Activated CD4-positive, alpha-beta T cell treated with anti-CD3 and anti-CD28 coated beads for 48 hours (primary cell): ENCODE measurements at regions not wholly inside any gene's neighbourhood (a gene's known extent, or its start where the extent isn't known, plus 50 kb on each side); places are given as distances from the start of the nearest gene placed in this dataset.
"Not testable (repeated sequence)": the region's sequence is repeated elsewhere in the genome, so short reads cannot be mapped to it uniquely, and the experiment has no call there.

ENCODE experiments used
- DNase-seq: peaks from one replicate; pipeline ENCODE4 v3.0.0-alpha.2; 2020

DNA sequence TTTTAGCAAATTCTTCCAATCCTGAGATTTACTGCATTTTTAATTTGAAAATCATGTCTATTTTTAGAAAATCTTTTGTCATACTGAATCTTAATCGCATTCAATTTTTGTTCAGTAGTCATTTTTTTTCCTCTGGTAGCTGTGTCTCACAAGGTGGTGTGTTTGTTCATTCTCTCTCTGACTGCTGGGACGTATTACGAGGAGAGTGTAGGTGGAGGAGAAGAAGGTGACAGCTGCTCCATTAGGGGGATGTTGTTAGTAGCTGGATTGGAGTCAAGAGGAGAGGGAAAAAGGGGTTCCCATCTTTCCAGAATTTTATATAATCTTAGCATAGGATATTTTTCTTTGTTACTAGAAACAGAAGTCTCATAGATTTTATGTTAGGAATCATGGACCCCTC is 804.2 kb downstream of the PRIM2 start:
- DNase-seq, result not testable (repeated sequence)

DNA sequence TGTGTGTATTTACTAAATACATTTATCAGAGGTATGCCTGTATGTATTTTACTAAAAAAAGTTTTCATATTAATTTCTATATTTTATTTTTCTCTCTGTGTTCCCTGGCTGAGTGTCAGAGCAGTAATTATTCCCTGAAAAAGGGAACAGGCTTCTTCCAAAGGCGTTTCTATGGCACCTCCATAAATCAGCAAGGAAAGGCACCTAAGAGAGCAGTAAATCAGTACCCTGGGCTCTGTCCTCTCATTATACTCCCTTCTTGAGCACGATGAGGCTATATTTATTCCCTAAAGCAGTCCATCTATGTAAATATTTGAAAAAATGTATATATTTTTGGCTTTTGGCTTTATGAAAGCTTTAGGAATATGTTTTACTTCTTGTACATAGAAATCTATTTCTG is 806.3 kb downstream of the PRIM2 start:
- not testable (repeated sequence) for DNase-seq

- not testable (repeated sequence) for DNase-seq
Measured at GRCh38 chr6:58128549-58128948, 811.1 kb downstream of the PRIM2 start.

GRCh38 chr6:58129098-58129497 is 811.7 kb downstream of the PRIM2 start:
- not testable (repeated sequence) for DNase-seq

DNA sequence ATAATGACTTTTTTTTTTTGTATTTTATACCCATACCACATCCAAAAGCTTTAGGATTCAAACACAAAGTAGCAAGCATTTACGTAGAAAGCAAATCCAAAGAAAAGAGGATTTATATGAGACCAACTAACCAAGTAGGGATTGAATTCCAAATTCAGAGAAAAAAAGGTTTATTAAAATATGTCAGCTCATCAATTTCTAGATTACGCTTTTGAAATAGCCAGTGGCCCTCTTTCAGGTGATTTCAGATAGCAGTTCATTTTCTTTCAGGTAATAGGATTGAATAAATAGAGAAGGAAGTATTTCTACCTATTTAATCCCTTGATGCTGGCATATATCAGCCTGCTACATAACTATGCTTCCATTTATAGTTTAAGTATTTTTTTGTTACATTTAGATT is 822.3 kb downstream of the PRIM2 start:
- not testable (repeated sequence) for DNase-seq

GRCh38 chr6:58171025-58171424 is 853.6 kb downstream of the PRIM2 start:
- not testable (repeated sequence) for DNase-seq

GRCh38 chr6:58181557-58182065 is 864.2 kb downstream of the PRIM2 start:
- not testable (repeated sequence) for DNase-seq

GRCh38 chr6:58185300-58185699 is 867.9 kb downstream of the PRIM2 start:
- DNase-seq, result not testable (repeated sequence)

- DNase-seq, result not testable (repeated sequence)
Measured at GRCh38 chr6:58193209-58193608, 875.8 kb downstream of the PRIM2 start.

DNA sequence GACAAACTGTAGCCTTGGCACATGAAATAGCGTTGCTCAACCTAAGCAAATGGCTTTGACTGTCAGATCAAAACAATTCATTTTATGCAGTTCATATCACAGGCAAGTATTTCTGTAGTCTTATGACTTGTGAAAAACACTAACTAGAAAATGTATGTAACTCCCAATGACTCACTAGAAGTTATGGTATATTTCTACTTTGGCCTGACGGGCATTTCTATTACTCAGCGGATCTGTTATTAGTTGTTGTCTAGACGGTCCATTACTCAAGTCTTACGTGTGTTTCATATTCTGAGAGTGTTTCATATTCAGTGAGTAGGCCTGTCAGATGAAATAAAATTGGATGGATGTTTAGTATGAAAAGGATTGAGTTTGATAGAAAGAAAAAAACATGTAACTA is 880.9 kb downstream of the PRIM2 start:
- no peak for DNase-seq

DNA sequence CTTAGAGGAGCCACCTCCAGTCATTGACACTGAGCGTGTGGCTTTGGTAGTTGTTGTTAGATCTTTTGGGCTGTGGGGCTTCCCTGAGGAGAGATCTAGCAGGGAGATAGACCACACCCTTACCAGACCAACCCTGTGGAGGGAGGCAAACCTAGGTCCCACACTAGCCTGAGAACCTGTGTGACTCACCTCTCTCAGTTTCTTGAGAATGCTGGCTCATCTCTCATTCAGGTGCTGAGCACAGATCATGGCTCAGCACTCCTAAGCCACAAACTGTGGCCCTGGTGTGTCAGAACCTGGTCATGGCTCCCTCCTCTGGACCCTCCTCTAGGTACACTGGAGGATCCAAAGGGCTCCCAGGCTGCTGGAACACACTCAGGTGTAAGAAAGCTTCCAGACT is 919.7 kb downstream of the PRIM2 start:
- not testable (repeated sequence) for DNase-seq

DNA sequence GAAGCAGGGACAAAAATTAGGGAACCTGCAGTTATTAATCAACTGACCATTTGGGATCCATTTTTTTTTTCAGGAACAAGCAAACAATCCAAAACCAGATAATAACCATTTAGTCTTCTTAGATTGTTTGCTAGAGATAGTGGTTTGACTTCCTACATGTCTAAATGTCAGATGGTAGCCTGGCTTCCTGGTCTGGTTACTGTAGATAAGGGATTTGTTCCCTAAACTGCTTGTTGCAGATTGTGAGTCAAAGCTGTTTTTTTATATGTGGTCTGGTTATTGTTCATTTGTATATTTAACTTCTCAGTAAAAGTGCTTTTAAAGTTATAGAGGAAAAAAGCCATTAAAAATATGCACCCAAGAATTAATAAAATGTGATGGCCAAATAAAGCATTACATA is 921.0 kb downstream of the PRIM2 start:
- not testable (repeated sequence) for DNase-seq

DNA sequence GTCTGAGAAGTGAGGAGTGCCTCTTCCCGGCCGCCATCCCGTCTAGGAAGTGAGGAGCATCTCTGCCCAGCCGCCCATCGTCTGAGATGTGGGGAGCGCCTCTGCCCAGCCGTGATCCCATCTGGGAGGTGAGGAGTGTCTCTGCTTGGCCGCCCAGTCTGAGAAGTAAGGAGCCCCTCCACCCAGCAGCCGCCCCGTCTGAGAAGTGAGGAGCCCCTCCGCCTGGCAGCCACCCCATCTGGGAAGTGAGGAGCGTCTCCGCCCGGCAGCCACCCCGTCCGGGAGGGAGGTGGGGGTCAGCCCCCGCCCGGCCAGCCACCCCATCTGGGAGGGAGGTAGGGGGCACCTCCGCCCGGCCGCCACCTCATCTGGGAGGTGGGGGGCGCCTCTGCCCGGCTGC is 940.2 kb downstream of the PRIM2 start:
- DNase-seq, result not testable (repeated sequence)

- no peak for DNase-seq
Measured at GRCh38 chr6:58290177-58290576, 972.7 kb downstream of the PRIM2 start.

DNA sequence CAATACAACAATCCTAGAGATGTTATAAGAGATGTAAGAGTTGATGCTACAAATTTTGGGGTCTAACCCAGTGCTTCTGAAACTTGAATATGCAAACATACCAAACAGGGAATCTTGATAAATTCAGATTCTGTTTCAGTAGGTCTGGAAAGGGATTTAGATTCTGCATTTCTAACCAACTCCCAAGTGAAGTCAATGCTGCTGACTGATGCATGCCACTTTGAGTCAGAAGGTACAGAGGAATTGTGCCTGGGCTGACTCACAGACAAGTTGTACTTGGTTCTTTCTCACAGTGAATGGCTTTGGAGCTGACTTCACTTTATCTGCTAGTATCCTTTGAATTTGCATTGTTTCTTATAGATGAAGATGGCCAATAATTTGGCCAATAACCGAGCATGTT is 973.9 kb downstream of the PRIM2 start:
- not testable (repeated sequence) for DNase-seq

DNA sequence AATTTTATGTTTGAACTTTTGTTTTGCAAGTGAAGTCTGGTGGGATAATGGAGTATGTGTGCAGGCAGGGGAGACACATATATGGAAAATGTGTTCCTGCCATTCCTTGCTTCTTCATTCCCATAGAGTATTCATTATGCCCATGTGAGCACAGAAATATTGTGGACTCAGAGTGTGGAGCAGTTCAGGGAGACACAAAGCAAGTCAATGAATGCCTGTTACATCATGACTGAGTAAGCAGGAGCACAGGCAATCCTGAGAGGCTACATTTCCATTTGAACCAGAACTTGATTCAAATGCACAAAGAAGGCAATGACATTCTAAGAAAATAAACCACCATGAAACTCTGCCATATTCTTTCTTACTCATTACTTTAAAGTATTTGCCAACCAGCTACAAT is 990.5 kb downstream of the PRIM2 start:
- not testable (repeated sequence) for DNase-seq

DNA sequence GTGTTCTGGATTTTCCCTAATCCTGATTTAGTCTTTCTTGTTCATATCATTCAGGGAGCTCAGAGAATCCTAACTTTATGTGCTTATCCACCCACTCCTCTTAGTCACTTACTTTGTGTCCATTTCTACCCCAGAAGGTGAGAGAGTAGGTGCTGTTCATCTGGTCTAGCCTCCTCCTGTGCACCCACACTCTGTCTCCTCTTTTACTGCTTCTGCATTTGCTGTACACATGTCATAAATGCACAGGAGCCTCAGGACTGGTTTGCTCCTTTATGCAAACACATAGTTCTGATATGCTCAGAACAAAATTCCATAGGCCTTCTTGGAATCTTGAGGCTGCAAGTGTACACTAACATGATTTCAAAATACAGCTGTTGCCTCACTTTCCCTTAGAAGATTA is 1014.7 kb downstream of the PRIM2 start:
- not testable (repeated sequence) for DNase-seq

DNA sequence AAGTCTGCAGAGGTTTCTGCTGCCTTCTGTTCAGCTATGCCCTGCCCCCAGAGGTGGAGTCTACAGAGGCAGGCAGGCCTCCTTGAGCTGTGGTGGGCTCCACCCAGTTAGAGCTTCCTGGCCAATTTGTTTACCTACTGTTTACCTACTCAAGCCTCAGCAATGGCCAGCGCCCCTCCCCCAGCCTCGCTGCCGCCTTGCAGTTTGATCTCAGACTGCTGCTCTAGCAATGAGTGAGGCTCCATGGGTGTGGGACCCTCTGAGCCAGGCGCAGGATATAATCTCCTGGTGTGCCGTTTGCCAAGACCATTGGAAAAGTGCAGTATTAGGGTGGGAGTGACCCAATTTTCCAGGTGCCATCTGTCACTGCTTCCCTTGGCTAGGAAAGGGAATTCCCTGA is 1024.9 kb downstream of the PRIM2 start:
- not testable (repeated sequence) for DNase-seq

DNA sequence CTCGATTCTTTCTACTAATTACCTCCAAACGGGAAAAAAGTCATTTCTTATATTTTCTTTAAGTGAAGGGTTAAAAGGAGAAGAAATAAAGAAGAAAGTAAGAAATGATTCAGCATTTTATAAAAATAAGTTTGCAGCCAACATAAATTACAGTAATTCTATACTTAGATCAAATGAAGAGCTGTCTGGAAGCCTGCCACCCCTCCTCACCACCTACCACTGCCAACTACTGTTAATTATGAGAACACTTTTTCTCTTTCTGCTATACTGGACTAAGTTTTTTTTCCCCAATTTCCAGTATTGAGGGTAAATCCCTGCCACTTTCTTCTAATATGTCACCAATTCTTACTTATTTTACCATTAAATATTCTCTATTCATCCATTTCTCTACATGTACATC is 1030.1 kb downstream of the PRIM2 start:
- not testable (repeated sequence) for DNase-seq

DNA sequence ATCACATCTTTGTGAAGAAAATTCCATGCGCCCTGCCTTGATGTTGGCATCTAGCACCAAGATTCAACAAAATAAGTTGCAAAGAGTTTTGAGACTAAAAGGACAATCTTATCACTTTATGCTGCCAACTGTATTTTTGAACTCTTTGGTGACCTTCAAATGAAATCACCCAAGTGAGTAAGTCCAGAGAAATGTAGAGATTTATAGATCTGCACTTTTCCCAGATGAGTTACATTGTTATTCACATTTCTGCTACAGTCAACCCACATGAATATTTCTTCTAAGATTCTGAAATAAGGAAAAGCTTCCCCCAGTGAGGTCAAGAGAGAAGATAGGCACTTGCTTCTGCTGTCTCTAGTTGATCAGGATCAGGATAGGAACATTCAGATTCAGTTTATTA is 1034.2 kb downstream of the PRIM2 start:
- DNase-seq, result not testable (repeated sequence)

GRCh38 chr6:58358452-58358851 is 1041.0 kb downstream of the PRIM2 start:
- not testable (repeated sequence) for DNase-seq

- not testable (repeated sequence) for DNase-seq
Measured at GRCh38 chr6:58365856-58366255, 1048.4 kb downstream of the PRIM2 start.

DNA sequence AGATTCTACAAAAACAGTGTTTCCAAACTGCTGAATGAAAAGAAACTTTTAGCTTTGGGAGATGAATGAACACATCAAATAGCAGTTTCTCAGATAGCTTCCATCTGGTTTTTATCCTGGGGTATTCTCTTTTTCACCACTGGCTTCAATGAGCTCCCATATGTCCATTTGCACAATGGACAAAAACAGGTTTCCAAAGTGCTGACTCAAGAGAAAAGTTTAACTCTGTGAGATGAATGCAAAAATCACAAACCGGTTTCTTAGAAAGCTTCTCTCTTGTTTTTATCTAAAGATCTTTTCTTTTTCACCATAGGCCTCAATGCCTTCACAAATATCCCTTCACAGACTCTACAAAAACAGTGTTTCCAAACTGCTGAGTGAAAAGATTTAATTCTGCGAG is 1089.2 kb downstream of the PRIM2 start:
- DNase-seq, result not testable (repeated sequence)

GRCh38 chr6:58419321-58419720 is 1101.9 kb downstream of the PRIM2 start:
- no peak for DNase-seq
